Skeletal muscle cell (primary cell): ENCODE measurements at regions not wholly inside any gene's neighbourhood (a gene's known extent, or its start where the extent isn't known, plus 50 kb on each side); places are given as distances from the start of the nearest gene placed in this dataset.
A peak's percentile ranks its signal among the peaks of the same experiment; 100 is the strongest.

ENCODE experiments used
- DNase-seq: peaks from one replicate; pipeline ENCODE4 v3.0.0-alpha.2; 2010; ENCODE audit warnings: low read depth
- H3K4me3 ChIP-seq: 2 replicates; pipeline ENCODE4 v1.5.1; 2011; ENCODE audit warnings: low read depth, mild to moderate bottlenecking, control low read depth, low read length, moderate library complexity

DNA sequence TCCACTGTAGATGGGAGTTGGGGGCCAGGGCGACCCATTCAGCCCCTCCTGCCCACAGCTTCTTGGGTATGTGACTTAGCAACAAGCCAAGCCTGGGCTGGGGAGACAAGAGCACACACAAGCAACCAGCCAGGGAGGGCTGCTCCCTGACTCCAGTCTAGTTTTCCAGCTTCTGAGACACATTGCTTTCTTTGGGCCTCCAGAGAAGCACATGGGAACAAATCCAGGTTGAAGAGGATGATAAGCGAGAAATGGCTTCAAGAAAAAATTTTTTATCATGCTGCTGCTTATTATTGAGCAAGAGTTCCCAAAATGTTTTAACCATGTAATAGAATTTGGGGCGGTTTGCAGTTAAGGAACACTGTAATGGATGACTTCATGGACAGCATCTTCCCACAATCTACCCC, 173.7 kb downstream of the SOX9 start:
- H3K4me3 ChIP-seq, result no peak overlapping the region
- DNase-seq, result no peak

DNA sequence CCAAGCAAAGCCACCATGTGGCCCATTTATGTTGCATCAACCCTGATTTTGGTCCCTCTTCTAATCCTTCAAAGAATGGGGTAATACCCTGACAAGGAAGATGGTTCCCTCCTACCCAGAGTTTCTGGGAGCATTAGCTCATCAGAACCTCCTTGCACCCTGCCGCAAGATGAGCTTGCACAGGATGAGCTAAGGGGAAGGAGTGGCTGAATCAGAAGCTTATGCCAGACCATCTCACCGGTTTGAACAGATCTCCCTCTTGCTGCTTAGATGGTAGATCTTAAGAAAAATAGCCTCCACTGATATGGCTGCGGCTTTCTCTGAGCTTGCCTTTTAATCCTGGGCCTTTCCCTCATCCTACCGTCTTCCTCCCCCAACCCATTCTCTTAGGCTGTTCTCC, 175.1 kb downstream of the SOX9 start:
- no peak for DNase-seq
- H3K4me3 ChIP-seq, result no peak overlapping the region

- H3K4me3 ChIP-seq, result no peak overlapping the region
- DNase-seq, result peak; percentile 33
Observed at GRCh38 chr17:72296456-72296855, 175.6 kb downstream of the SOX9 start.

DNA sequence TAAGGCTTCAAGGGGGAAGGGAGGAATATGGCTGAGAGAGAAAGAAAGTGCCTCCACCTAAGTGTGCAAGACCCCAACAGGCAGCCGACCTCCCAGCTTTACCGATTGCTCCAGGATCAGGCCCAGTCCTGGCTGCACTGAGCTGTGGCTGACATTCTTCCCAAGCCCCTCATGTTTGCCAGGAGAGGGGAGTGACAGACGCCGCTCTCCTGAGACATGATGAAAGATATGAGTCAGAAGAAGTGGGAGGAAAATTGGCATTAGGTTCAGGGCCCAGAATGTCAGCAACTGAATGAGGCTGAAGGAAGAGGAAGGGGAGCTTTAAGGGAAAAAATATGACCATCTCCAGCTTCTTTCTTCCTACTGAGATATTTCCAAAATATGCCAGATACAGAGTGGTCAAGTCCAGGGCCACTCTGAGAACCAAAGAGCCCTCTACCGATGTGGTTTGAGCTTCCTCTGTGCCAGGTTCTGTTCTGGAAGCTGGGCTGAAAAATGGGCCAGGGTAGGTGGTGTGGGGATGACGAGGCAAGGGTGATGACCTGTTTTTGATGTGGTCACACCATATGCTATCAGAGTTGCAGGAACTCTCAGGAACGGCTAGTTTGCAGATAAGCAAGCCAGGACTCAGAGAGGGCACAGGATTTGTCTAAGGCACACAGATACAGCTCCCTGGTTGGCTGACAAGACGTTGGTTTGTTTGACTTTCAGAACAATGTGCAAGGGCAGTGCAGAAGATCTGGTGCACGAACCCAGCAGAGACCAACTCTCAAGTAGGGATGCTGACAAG, 176.7 kb downstream of the SOX9 start:
- H3K4me3 ChIP-seq, result no peak overlapping the region

GRCh38 chr17:72299100-72299499, 178.3 kb downstream of the SOX9 start:
- H3K4me3 ChIP-seq, result no peak overlapping the region
- no peak for DNase-seq

More for the DNA sequence above, 176.7 kb downstream of the SOX9 start:
- peak; percentile 57 for DNase-seq

DNA sequence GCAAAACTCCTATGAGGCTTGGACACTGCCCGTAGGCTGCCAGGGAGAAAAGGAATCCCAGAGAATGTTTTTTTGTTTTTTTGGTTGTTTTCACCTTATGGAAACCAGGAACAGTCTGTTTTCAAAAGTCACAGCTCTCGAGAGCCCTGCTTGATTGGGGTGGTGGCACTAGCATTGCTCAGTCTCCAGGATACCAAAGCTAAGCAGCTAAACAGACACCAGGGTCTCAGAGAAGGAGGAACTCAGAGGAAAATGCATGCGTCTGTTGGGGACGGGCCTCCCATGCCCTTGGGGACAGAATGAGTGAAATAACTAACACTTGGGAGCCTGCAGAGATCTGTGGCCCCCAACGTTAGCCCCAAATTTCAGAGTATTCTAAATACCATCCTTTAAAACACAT, 178.8 kb downstream of the SOX9 start:
- no peak for DNase-seq
- no peak overlapping the region for H3K4me3 ChIP-seq

DNA sequence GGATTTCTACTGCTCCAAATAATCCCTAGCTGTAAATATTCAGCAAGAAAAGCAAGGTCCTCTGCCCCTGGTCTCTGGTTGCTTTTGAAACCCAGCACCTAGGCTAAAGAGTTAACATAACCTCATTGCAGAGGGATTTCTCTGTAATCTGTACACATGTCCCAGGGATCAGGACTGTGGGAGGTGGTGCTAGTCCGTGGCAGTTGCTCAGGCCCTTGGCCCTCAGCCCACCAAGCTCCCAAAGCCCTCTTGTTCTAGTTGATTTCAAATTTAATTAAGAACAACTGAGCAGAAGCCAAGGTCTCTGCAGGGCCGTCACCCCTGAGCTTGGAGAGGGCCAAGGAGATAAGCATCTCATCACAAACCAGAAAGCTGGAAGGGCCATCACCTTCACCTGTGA, 181.1 kb downstream of the SOX9 start:
- no peak overlapping the region for H3K4me3 ChIP-seq
- DNase-seq, result no peak

GRCh38 chr17:72302735-72303134, 181.9 kb downstream of the SOX9 start:
- H3K4me3 ChIP-seq, result no peak overlapping the region
- DNase-seq, result no peak

GRCh38 chr17:72303787-72304733, 183.2 kb downstream of the SOX9 start:
- no peak for DNase-seq
- no peak overlapping the region for H3K4me3 ChIP-seq

DNA sequence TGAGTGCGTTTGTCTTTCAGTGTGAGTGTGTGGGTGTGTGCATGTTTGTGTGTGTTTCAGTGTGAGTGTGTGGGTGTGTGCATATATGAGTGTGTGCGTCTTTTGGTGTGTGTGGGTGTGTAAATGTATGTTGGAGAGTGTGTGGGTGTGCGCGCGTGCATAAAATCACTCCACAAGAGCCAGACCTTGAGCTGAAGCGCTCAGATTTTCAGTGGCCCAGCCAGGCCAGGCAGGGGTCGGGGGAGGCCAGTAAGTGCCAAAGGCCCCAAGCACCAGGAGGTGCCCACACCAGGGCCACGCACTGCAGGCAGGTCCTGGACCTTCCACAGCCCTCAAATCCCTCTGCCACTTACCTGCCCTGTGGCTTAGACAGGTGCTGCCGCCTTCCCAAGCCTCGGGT, 184.0 kb downstream of the SOX9 start:
- H3K4me3 ChIP-seq, result no peak overlapping the region

GRCh38 chr17:72305472-72305871, 184.7 kb downstream of the SOX9 start:
- no peak overlapping the region for H3K4me3 ChIP-seq
- DNase-seq, result no peak

More for the DNA sequence above, 184.0 kb downstream of the SOX9 start:
- DNase-seq, result no peak

GRCh38 chr17:72306037-72306436, 185.2 kb downstream of the SOX9 start:
- peak; percentile 21 for DNase-seq
- no peak overlapping the region for H3K4me3 ChIP-seq

DNA sequence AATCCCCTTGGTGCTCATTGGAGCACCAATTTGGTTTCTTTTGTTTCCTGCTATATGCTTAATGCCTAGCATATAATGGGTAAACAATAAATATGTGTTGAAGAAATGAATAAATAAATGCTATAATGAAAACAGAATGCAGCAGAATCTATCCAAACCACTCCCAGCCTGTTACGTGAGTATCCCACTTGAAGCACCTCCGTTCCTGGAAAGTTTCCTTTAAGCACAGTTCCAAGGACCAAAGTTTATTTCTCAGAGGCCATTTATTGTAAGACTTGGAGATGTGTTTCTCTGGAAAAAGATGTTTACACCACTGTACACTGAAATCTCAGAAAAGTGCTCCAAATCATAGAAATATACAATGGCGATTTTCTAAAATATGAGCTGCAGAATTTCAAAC, 187.0 kb downstream of the SOX9 start:
- no peak for DNase-seq
- no peak overlapping the region for H3K4me3 ChIP-seq

DNA sequence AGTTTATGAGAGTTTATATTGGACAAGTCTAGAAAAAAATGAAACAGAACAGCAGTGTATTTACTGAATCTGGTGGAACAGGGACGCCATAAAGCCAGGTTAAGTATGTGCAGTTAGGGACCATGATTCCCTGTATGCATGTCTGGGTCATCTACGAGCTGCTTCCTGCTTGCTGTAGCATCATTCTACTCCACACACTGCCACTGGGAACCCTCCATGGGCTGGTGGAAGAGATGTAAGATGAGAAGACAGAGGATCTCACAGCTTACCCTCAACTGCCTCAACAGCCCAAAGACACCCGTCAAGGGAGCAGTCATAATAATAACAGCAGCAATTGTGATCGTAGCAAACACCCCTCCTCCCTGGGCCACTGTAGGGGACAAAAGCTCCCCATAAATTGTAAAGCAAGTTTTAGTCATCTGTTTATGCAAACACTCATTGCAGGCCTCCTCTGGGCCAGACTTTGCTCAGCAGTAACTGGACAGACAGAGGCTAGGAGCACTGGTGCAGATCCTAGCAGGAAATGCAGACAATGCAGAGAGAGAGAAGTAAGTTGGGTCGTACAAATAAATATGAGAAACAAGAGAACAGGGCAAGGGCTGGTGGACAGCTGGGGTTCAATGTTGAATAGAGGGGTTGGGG, 188.0 kb downstream of the SOX9 start:
- H3K4me3 ChIP-seq, result no peak overlapping the region
- DNase-seq, result no peak

DNA sequence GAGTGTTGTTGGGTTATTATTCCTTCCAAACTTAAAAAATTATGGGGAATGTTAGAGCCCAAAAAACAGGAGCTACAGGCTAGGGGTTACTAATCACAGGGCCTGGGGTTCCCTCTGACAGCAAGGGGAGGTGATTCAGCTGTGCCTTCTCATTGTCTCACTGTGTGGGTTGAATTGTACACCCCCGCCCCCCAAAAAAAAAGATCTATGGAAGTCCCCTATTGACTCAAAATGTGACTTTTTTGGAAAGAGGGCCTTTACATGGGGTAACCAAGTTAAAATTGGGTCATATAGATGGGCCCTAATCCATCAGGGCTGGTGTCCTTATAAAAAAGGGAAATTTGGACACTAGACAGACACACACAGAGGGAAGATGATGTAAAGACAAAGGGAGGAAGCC, 190.2 kb downstream of the SOX9 start:
- H3K4me3 ChIP-seq, result no peak overlapping the region
- DNase-seq, result no peak

GRCh38 chr17:72315122-72315913, 194.5 kb downstream of the SOX9 start:
- no peak for DNase-seq
- H3K4me3 ChIP-seq, result no peak overlapping the region

DNA sequence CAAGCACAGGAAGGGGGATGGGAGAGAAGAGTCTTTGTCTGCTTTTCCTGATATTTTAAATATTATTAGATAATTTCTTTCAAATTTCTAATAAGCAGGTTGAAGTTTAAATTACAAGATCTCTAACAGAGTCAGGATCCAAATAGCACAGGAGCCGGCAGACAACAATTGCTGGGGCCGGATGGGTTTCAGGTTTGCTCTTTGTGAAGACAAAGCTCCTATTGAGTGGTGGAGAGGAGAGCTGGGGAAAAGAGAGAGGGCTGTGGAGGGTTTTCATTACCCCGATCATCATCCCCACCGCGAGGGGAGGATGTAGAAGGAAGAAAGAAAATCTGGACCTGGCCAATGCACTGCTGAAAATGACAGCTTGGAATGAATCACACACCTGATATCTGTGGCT, 197.3 kb downstream of the SOX9 start:
- H3K4me3 ChIP-seq, result no peak overlapping the region
- DNase-seq, result no peak

GRCh38 chr17:72321896-72322295, 201.1 kb downstream of the SOX9 start:
- no peak overlapping the region for H3K4me3 ChIP-seq
- DNase-seq, result no peak

GRCh38 chr17:72332367-72332766, 211.5 kb downstream of the SOX9 start:
- no peak overlapping the region for H3K4me3 ChIP-seq
- DNase-seq, result no peak
